ENCODE measurements at regions not wholly inside any gene's neighbourhood (a gene's known extent, or its start where the extent isn't known, plus 50 kb on each side); places are given as distances from the start of the nearest gene placed in this dataset.
"Not testable (repeated sequence)": the region's sequence is repeated elsewhere in the genome, so short reads cannot be mapped to it uniquely, and the experiment has no call there.

DNA sequence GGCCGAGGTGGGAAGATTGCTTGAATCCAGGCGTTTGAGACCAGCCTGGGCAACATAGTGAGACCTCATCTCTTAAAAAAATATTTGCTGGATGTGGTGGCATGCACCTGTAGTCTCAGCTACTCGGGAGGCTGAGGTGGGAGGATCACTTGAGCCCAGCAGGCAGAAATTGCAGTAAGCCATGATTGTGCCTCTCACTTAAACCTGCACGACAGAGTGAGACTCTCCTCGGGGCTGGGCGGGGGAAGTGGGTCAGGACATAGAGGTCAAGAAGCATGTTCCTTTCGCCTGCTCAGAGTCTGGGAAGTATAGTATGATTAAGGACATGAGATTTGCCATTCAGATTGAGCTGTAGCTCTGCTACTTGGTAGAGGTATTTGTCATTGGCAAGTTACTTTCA, 52.3 kb downstream of the SEPTIN7 start:
- not testable (repeated sequence) for DNase-seq

DNA sequence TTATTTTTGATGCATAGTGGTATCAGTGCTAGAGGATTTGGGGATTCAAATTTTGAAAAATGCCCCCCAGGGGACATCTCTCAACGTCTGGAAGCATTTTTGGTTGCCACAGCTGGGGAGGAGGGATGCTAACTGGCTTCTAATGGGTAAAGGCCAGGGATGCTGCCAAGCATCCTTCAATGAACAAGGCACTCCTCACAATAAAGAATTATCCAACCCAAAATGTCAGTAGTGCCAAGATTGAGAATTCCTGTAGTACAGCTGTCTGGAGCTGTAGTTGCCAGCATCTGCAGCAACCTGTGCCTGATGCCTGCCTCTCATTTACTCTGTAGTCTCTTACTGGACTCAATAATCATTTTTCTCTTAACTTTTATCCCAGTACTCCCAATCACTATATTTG, 53.5 kb downstream of the SEPTIN7 start:
- DNase-seq: no peak

DNA sequence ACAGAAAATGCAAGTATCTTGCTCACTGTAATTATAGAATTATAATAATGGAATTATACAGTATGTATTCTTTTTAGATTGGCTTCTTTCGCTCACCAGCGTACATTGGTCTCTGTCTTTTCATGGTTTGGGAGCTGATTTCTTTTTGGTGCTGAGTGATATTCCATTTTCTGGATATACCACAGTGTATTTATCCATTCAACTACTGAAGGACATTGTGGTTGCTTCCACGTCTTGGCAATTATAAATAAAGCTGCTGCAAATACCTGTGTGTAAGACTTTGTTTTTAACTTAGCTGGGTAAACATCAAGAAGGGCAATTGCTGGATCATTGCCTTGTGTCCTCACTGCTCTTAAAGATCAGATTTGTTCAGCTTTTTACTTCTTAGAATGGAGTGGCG, 55.3 kb downstream of the SEPTIN7 start:
- DNase-seq: no peak

- no peak for DNase-seq
Measured at GRCh38 chr7:35860664-35861063, 59.8 kb downstream of the SEPTIN7 start.

- no peak for DNase-seq
Measured at GRCh38 chr7:35865287-35865686, 64.4 kb downstream of the SEPTIN7 start.

- DNase-seq: no peak
Measured at GRCh38 chr7:35866186-35866585, 65.3 kb downstream of the SEPTIN7 start.

- peak; percentile 26 for DNase-seq
Measured at GRCh38 chr7:35869117-35869516, 68.3 kb downstream of the SEPTIN7 start.

GRCh38 chr7:35869810-35870209, 69.0 kb downstream of the SEPTIN7 start:
- no peak for DNase-seq

- no peak for DNase-seq
Measured at GRCh38 chr7:35871856-35872255, 71.0 kb downstream of the SEPTIN7 start.

DNA sequence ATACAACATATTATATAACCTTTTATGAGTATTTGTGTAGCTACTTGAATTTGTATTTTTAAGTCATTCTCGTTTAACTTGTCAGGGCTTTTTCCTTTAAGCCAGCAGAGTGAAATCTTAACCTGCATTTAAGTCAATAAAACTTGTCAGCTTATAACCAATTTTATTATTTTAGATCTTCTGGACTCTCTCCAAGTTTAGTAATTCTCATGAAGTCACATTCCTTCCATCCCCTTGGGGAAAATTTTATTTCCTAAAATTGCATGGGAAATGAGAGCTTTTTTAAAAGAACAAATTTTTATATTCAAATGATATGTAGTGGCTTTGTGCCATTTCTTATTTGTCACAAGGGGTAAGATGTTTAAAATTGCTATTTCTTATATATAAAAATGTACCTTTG, 74.0 kb downstream of the SEPTIN7 start:
- no peak for DNase-seq

- DNase-seq: no peak
Measured at GRCh38 chr7:35875292-35875691, 74.4 kb downstream of the SEPTIN7 start.

- no peak for DNase-seq
Measured at GRCh38 chr7:35878351-35878750, 77.5 kb downstream of the SEPTIN7 start.

DNA sequence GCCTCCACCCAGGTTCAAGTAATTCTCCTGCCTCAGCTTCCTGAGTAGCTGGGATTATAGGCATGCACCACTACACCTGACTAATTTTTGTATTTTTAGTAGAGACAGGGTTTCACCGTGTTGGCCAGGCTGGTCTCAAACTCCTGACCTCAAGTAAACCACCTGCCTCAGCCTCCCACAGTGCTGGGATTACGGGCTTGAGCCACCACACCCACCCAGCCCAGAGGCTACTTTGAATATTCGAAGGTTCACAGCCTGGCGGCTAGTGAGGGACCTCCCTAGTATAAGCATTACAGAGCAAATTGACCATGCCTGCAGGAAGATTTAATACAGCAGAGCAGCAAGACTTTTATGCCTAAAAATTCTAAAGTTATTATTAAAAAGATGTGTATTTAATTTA, 86.6 kb downstream of the SEPTIN7 start:
- DNase-seq: not testable (repeated sequence)

GRCh38 chr7:35889001-35889400, 88.1 kb downstream of the SEPTIN7 start:
- no peak for DNase-seq

- DNase-seq: no peak
Measured at GRCh38 chr7:35889870-35890269, 89.0 kb downstream of the SEPTIN7 start.

GRCh38 chr7:35891004-35891830, 90.4 kb downstream of the SEPTIN7 start:
- DNase-seq: no peak

- no peak for DNase-seq
Measured at GRCh38 chr7:35893649-35894048, 92.8 kb downstream of the SEPTIN7 start.

DNA sequence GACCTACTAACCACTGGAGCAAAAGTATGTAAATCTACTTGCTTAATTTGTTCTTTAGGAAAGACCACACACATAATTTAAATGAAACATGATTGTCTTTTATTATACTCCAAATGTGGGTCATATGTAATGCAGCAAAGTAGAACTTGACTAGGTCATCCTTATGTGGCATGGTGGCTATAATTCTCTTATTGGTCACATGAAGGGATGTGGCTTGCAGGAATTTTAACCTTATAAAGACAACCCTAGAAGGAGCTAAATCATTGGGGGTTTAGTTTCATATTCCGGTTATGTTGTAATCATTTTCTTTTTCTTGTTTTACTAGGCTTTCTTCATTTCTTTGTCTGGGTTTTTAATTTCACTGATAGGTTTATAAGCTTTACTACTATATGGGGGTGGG, 93.9 kb downstream of the SEPTIN7 start:
- DNase-seq: no peak

- no peak for DNase-seq
Measured at GRCh38 chr7:35900651-35901050, 99.8 kb downstream of the SEPTIN7 start.

GRCh38 chr7:35905555-35905954, 104.7 kb downstream of the SEPTIN7 start:
- DNase-seq: no peak

DNA sequence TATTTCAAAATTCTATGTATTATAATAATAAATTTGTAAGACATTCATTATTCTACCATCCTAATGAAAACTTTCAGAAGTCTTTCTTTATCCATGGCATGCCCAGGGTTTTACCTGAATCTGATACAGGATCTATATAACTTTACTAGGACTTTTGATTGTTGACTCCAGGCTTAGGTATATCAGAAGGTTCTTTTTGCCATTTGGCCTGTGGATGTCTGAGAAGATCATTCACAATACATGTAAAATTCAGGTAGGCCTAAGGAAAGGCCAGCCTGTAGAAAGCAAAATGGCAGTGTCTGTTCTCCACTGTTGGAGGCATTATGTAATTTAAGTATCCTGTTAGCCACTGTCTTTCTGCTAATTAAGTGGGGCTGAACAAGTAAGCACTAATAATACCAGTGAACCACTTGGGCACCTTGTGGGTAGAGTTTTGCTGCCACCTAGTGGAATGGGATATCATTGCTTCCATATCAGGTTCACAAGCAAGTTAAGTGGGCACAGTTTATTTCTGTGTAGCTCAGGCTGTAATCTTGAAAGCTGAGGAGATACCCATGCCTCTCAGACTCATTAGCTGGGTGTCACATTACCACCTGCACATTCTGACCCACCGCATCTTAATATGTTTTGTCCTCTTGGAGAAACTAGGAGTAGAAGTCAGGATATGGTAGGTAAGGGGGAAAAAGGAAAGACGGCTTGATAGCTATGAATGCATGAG, 105.5 kb downstream of the SEPTIN7 start:
- peak; percentile 62 for DNase-seq

GRCh38 chr7:35908331-35909216, 107.7 kb downstream of the SEPTIN7 start:
- DNase-seq: no peak

DNA sequence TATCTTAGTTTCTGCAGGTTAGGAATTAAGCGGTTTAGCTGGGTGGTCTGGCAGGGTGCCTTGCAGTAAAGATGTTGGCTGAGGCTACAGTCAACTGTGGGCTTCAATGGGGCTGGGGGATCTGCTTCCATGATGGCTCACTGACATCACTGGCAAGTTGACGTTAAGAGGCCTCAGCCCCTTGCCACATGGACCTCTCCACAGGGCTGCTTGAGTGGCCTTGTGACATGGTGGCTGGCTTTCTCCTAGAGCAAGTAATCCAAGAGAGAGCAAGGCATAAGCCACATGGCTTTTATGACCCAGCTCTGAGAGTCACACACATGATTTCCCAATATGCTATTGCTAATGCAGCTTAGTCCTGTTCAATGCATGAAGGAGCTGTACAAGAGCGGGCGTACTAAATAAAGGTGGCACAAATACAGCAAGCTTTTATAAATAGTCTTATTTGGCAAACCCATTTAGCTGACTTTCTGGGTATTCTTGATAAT, 109.1 kb downstream of the SEPTIN7 start:
- DNase-seq: no peak

All from inflammatory macrophage treated with lipopolysaccharide for 4 hours (primary cell).